OCI-LY7 (cell line): ENCODE measurements at regions not wholly inside any gene's neighbourhood (a gene's known extent, or its start where the extent isn't known, plus 50 kb on each side); places are given as distances from the start of the nearest gene placed in this dataset.

Experiments used
- BruUV-seq: library from RNA; stranded (reverse); fragments of 400-500 nt; replicated peaks from 2 replicates; lab custom pipeline; 2021; lab: Mats Ljungman, UMichigan
- CTCF ChIA-PET: fragments of 300-600 bp; sonication (Branson Sonifier 250); formaldehyde crosslinking; loops from one replicate; lab custom pipeline; 2022; ENCODE audit warnings: antibody characterized with exemption; ENCODE audit not compliant: unreplicated experiment; lab: Charles Lee
- POLR2A ChIA-PET: fragments of 300-600 bp; sonication (Branson Sonifier 250); formaldehyde crosslinking; loops from one replicate; lab custom pipeline; 2022; ENCODE audit warnings: antibody characterized with exemption; lab: Charles Lee
- DNase-seq: peaks from one replicate; pipeline ENCODE4 v3.0.0-alpha.2; 2015; ENCODE audit warnings: low spot score
- H2AFZ ChIP-seq: fragments of 200-600 bp; sonication (generic), shearing (Covaris generic); 2 replicates; pipeline ENCODE4 v1.6.1; 2014; ENCODE audit warnings: mild to moderate bottlenecking, antibody characterized with exemption, low read length, moderate library complexity
- H3K27ac ChIP-seq: fragments of 200-600 bp; sonication (generic); 2 replicates; pipeline ENCODE4 v1.5.1; 2014; ENCODE audit warnings: mixed run types, low read depth, mild to moderate bottlenecking, moderate library complexity, low read length, inconsistent platforms; ENCODE audit not compliant: poor library complexity, severe bottlenecking
- H3K36me3 ChIP-seq: fragments of 200-600 bp; sonication (generic); 2 replicates; pipeline ENCODE4 v1.6.1; 2014; ENCODE audit warnings: mild to moderate bottlenecking, antibody characterized with exemption, low read length, moderate library complexity, mixed read lengths; ENCODE audit not compliant: insufficient read depth
- H3K4me1 ChIP-seq: fragments of 200-600 bp; sonication (generic); 2 replicates; pipeline ENCODE4 v1.5.1; 2014; ENCODE audit warnings: mild to moderate bottlenecking, low read length; ENCODE audit not compliant: insufficient read depth, poor library complexity, severe bottlenecking
- H3K4me2 ChIP-seq: fragments of 200-600 bp; sonication (generic); 2 replicates; pipeline ENCODE4 v1.6.1; 2014; ENCODE audit warnings: mild to moderate bottlenecking, low read length
- H3K4me3 ChIP-seq: fragments of 200-600 bp; sonication (generic); 2 replicates; pipeline ENCODE4 v1.5.1; 2014; ENCODE audit warnings: mild to moderate bottlenecking, low read depth, low read length; ENCODE audit not compliant: poor library complexity, severe bottlenecking
- H3K79me2 ChIP-seq: fragments of 200-600 bp; sonication (generic); 2 replicates; pipeline ENCODE4 v1.6.1; 2016; ENCODE audit warnings: low read depth, mild to moderate bottlenecking, low read length, moderate library complexity, mixed read lengths; ENCODE audit not compliant: insufficient read depth
- H3K9me2 ChIP-seq: fragments of 200-600 bp; sonication (generic); 2 replicates; pipeline ENCODE4 v1.6.1; 2016; ENCODE audit warnings: mild to moderate bottlenecking, low read length, mixed read lengths; ENCODE audit not compliant: insufficient read depth
- H3K9me3 ChIP-seq: fragments of 200-600 bp; sonication (generic); 2 replicates; pipeline ENCODE4 v1.6.1; 2014; ENCODE audit warnings: mild to moderate bottlenecking, mixed run types, low read length, mixed read lengths
- H4K20me1 ChIP-seq: fragments of 200-600 bp; sonication (generic); 2 replicates; pipeline ENCODE4 v1.6.1; 2014; ENCODE audit warnings: mild to moderate bottlenecking, antibody characterized with exemption, low read length, moderate library complexity, mixed read lengths; ENCODE audit not compliant: insufficient read depth
- EZH2phosphoT487 ChIP-seq: fragments of 200-600 bp; sonication (generic); IDR thresholded peaks from 2 replicates; pipeline ENCODE4 v1.6.1; 2018; ENCODE audit warnings: low read depth, borderline replicate concordance, mild to moderate bottlenecking, mixed run types, antibody characterized with exemption, low read length, moderate library complexity, mixed read lengths
- intact Hi-C: fragments of 100-400 bp; cut with micrococcal nuclease; formaldehyde crosslinking; loops from one replicate; pipeline ENCODE4 v1.10.0; 2022; ENCODE audit not compliant: unreplicated experiment
- TF ChIP-seq, protein P1 (sequence below): fragments of 200-600 bp; sonication (generic); conservative IDR thresholded peaks from 2 replicates; pipeline ENCODE4 v1.5.1; 2014; ENCODE audit warnings: mild to moderate bottlenecking, antibody characterized with exemption, low read length, moderate library complexity, mixed read lengths

DNA sequence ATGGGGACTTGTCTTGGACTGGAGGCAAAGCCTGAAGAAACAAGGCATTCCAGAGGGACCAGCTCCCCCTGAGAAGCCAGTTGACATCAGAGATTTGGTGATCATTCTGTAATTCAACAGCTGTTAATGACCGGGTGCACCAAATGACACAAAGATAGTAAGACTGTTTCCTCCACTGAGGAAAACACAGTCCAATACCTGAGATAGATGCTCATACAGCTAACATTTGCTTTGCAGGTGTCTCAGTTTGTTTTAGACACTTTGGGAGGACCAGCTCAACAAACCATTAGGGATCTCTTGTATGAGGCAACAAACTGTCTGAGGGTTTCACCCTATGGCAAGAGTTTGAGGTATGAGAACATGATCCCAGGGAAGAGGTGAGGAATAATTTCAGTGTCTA is 237.2 kb upstream of the PLET1 start:
- TF ChIP-seq, protein P1, sequence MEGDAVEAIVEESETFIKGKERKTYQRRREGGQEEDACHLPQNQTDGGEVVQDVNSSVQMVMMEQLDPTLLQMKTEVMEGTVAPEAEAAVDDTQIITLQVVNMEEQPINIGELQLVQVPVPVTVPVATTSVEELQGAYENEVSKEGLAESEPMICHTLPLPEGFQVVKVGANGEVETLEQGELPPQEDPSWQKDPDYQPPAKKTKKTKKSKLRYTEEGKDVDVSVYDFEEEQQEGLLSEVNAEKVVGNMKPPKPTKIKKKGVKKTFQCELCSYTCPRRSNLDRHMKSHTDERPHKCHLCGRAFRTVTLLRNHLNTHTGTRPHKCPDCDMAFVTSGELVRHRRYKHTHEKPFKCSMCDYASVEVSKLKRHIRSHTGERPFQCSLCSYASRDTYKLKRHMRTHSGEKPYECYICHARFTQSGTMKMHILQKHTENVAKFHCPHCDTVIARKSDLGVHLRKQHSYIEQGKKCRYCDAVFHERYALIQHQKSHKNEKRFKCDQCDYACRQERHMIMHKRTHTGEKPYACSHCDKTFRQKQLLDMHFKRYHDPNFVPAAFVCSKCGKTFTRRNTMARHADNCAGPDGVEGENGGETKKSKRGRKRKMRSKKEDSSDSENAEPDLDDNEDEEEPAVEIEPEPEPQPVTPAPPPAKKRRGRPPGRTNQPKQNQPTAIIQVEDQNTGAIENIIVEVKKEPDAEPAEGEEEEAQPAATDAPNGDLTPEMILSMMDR, result no peak
- TF ChIP-seq EZH2phosphoT487, result no peak
- Histone ChIP-seq H2AFZ (no peak overlapping the region), H3K9me2 (no peaks in the 10 kb centered on the region), H3K79me2 (no peaks in the 10 kb centered on the region), H3K36me3 (no peaks in the 10 kb centered on the region), H3K27ac (no peak overlapping the region), H3K9me3 (no peaks in the 10 kb centered on the region), H3K4me3 (no peak overlapping the region), H4K20me1 (no peaks in the 10 kb centered on the region), H3K4me2 (no peak overlapping the region), H3K4me1 (no peaks in the 10 kb centered on the region)
- intact Hi-C loops, result no loop called here
- BruUV-seq, result no TSS peak
- CTCF ChIA-PET, result no interaction called here
- POLR2A ChIA-PET, result interaction anchor here (0.5 to 1.4 kb wide), 5 partner anchors 10 to 543 kb away, joined by 3 read pairs; no protein-coding TSS in a partner anchor
- no peak for DNase-seq

DNA sequence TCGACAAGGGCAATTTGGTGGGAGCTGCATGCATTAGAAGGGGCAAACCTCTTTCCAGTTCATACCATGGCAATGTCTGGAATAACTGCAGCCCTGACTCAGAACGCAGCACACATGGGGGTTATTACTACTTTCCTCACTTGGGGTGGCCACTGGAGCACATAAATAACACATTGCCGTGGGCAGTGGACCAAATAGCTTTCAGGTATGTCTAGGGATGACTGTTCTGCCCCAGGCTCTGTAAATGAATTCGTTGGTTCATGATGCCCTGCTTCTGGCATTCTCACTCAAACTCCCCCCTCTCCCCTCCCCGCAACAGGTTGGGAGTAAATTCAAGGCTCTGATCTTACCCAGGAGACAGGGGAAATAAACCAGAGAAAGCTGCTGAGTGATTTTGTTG is 238.0 kb upstream of the PLET1 start:
- Histone ChIP-seq H2AFZ (no peak overlapping the region), H3K4me2 (no peak overlapping the region), H3K9me3 (no peaks in the 10 kb centered on the region), H3K4me3 (no peak overlapping the region), H3K36me3 (no peaks in the 10 kb centered on the region), H3K4me1 (no peaks in the 10 kb centered on the region), H3K9me2 (no peaks in the 10 kb centered on the region), H3K79me2 (no peaks in the 10 kb centered on the region), H4K20me1 (no peaks in the 10 kb centered on the region), H3K27ac (no peak overlapping the region)
- no peak for DNase-seq
- no TSS peak for BruUV-seq
- no peak for TF ChIP-seq EZH2phosphoT487
- TF ChIP-seq, protein P1, result no peak
- ChIA-PET POLR2A (interaction anchor here (0.6 kb wide), 2 partner anchors 525 to 542 kb away, joined by 3 read pairs; no protein-coding TSS in a partner anchor), CTCF (no interaction called here)
- intact Hi-C loops, result no loop called here

DNA sequence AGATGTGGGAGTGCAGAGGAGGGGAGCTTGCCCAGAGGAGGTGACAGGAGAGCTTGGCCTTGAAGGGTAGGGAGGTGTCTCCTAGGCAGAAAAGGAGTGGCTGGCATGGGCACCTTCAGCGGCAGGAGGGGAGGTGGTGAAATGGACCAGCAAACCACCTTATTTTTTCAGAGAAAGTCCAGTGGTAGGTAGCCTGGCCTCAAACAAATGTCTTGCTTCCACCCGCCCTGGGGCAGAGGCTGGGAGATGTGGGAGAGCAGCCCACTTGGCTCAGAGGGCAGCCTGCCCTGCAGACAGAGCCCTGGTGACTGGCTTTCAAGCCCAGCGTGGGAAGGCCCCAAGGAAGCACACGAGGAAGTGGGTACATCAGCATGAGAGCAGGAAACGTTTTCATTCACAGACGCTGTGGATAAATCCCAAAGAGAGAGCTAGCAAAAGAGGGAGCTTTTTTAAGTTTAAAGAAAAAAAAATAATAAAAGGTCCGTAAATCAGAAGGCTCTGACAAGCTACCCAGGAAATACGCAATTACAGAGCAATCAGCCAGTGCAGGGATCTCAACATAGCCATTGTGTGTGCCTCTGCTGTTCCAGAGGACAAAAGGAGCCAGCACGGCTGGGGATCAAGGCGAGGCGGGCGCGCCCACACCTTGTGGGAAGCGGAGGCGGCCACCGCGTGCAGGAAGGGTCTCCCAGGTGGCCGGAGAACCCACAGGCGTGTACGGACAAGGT is 238.7 kb upstream of the PLET1 start:
- POLR2A ChIA-PET, result no interaction called here
- H3K4me1 ChIP-seq, result no peaks in the 10 kb centered on the region
- no TSS peak for BruUV-seq
- no peak overlapping the region for H3K4me2 ChIP-seq
- no peaks in the 10 kb centered on the region for H4K20me1 ChIP-seq
- no peaks in the 10 kb centered on the region for H3K36me3 ChIP-seq
- intact Hi-C loops, result no loop called here
- no peak overlapping the region for H2AFZ ChIP-seq
- CTCF ChIA-PET, result no interaction called here
- H3K9me2 ChIP-seq, result no peaks in the 10 kb centered on the region
- no peak overlapping the region for H3K27ac ChIP-seq
- no peaks in the 10 kb centered on the region for H3K9me3 ChIP-seq
- TF ChIP-seq EZH2phosphoT487, result no peak
- TF ChIP-seq, protein P1, result no peak
- DNase-seq, result no peak
- no peaks in the 10 kb centered on the region for H3K79me2 ChIP-seq
- H3K4me3 ChIP-seq, result no peak overlapping the region
